ENCODE measurements at regions not wholly inside any gene's neighbourhood (a gene's known extent, or its start where the extent isn't known, plus 50 kb on each side); places are given as distances from the start of the nearest gene placed in this dataset.
"Not testable (repeated sequence)": the region's sequence is repeated elsewhere in the genome, so short reads cannot be mapped to it uniquely, and the experiment has no call there.

GRCh38 chr2:192536922-192537624 is 342.3 kb upstream of the TMEFF2 start:
- Mint-ChIP-seq H3K36me3 (ENCODE audit: low read depth) (no peaks in the 10 kb centered on the region), H3K27me3 (ENCODE audit: low read depth, poor library complexity) (no peaks in the 10 kb centered on the region), H3K4me3 (no peak overlapping the region), H3K27ac (no peak overlapping the region), H3K4me1 (peaks cover 4% of the 10 kb centered on the region), H3K9me3 (no peaks in the 10 kb centered on the region)
- DNase-seq = no peak
- TF ChIP-seq, protein P1, sequence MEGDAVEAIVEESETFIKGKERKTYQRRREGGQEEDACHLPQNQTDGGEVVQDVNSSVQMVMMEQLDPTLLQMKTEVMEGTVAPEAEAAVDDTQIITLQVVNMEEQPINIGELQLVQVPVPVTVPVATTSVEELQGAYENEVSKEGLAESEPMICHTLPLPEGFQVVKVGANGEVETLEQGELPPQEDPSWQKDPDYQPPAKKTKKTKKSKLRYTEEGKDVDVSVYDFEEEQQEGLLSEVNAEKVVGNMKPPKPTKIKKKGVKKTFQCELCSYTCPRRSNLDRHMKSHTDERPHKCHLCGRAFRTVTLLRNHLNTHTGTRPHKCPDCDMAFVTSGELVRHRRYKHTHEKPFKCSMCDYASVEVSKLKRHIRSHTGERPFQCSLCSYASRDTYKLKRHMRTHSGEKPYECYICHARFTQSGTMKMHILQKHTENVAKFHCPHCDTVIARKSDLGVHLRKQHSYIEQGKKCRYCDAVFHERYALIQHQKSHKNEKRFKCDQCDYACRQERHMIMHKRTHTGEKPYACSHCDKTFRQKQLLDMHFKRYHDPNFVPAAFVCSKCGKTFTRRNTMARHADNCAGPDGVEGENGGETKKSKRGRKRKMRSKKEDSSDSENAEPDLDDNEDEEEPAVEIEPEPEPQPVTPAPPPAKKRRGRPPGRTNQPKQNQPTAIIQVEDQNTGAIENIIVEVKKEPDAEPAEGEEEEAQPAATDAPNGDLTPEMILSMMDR (IDR thresholded peaks at IDR 0.05) = no peak

GRCh38 chr2:192535956-192536921 is 341.5 kb upstream of the TMEFF2 start:
- H3K36me3 Mint-ChIP-seq (ENCODE audit: low read depth) = no peaks in the 10 kb centered on the region
- no peaks in the 10 kb centered on the region for H3K9me3 Mint-ChIP-seq
- TF ChIP-seq, protein P1 (IDR thresholded peaks at IDR 0.05) = no peak
- no peak overlapping the region for H3K4me3 Mint-ChIP-seq
- no peak overlapping the region for H3K27ac Mint-ChIP-seq
- DNase-seq = no peak
- H3K4me1 Mint-ChIP-seq = no peaks in the 10 kb centered on the region
- H3K27me3 Mint-ChIP-seq (ENCODE audit: low read depth, poor library complexity) = no peaks in the 10 kb centered on the region

DNA sequence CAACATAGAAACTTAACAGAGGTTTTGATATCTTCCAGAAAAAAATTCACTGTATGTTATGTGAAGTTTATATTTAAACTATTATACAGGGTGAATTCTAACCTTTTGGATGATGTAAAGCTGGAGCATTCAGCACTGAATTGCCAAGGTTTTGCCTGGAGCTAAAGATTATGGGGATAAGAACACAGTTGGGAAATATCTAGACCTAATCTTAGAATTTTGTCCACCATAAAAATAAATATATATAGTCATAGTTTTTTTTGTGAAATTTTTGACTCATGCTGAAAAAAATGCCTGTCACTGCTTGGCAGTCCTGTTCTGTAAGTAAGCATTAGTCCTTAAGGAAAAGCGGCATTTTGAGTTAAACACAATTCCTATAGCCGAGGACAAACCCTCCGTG is 339.3 kb upstream of the TMEFF2 start:
- no peak overlapping the region for H3K4me3 Mint-ChIP-seq
- H3K27me3 Mint-ChIP-seq (ENCODE audit: low read depth, poor library complexity) = no peaks in the 10 kb centered on the region
- no peaks in the 10 kb centered on the region for H3K36me3 Mint-ChIP-seq (ENCODE audit: low read depth)
- TF ChIP-seq, protein P1 (IDR thresholded peaks at IDR 0.05) = no peak
- no peak overlapping the region for H3K27ac Mint-ChIP-seq
- no peak for DNase-seq
- no peaks in the 10 kb centered on the region for H3K4me1 Mint-ChIP-seq
- H3K9me3 Mint-ChIP-seq = no peaks in the 10 kb centered on the region

- H3K9me3 Mint-ChIP-seq = peaks cover 26% of the 10 kb centered on the region
- not testable (repeated sequence) for H3K27ac Mint-ChIP-seq; H3K4me3 Mint-ChIP-seq; H3K36me3 Mint-ChIP-seq (ENCODE audit: low read depth); H3K27me3 Mint-ChIP-seq (ENCODE audit: low read depth, poor library complexity); H3K4me1 Mint-ChIP-seq; DNase-seq
Measured at GRCh38 chr2:192524642-192525251, 330.0 kb upstream of the TMEFF2 start.

DNA sequence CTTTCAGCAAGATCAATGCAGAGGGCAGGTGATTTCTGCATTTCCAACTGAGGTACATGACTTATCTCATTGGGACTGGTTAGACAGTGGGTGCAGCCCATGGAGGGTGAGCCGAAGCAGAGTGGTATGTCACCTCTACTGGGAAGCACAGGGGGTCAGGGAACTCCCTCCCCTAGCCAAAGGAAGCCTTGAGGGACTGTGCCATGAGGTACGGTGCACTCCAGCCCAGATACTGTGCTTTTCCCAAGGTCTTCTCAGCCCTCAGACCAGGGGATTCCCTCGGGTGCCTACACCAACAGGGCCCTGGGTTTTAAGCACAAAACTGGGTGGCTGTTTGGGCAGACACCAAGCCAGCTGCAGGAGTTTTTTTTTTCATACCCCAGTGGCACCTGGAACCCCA is 329.5 kb upstream of the TMEFF2 start:
- not testable (repeated sequence) for H3K36me3 Mint-ChIP-seq (ENCODE audit: low read depth); H3K4me3 Mint-ChIP-seq; H3K27me3 Mint-ChIP-seq (ENCODE audit: low read depth, poor library complexity); H3K27ac Mint-ChIP-seq; H3K4me1 Mint-ChIP-seq; DNase-seq
- H3K9me3 Mint-ChIP-seq = peaks cover 26% of the 10 kb centered on the region

- H3K4me1 Mint-ChIP-seq = no peaks in the 10 kb centered on the region
- no peak overlapping the region for H3K27ac Mint-ChIP-seq
- no peaks in the 10 kb centered on the region for H3K27me3 Mint-ChIP-seq (ENCODE audit: low read depth, poor library complexity)
- H3K9me3 Mint-ChIP-seq = no peaks in the 10 kb centered on the region
- TF ChIP-seq, protein P1 (IDR thresholded peaks at IDR 0.05) = no peak
- DNase-seq = no peak
- H3K4me3 Mint-ChIP-seq = no peak overlapping the region
- H3K36me3 Mint-ChIP-seq (ENCODE audit: low read depth) = no peaks in the 10 kb centered on the region
Measured at GRCh38 chr2:192515937-192516336, 321.2 kb upstream of the TMEFF2 start.
